ENCODE measurements at regions not wholly inside any gene's neighbourhood (a gene's known extent, or its start where the extent isn't known, plus 50 kb on each side); places are given as distances from the start of the nearest gene placed in this dataset.

- H3K27me3 ChIP-seq (ENCODE audit: insufficient read depth, low read length) = no peaks in the 10 kb centered on the region
- no peak for TF ChIP-seq CBX3 (IDR thresholded peaks at IDR 0.05; ENCODE audit: low read depth)
- no peak for TF ChIP-seq ELF1 (IDR thresholded peaks at IDR 0.05; ENCODE audit: borderline replicate concordance, low read depth)
- no peak for TF ChIP-seq FOSL1 (IDR thresholded peaks at IDR 0.05; ENCODE audit: low read depth)
- no peak for TF ChIP-seq EZH2 (IDR thresholded peaks at IDR 0.05)
- TF ChIP-seq YY1 (IDR thresholded peaks at IDR 0.05; ENCODE audit: extremely low read depth, insufficient replicate concordance, low read depth, low read length) = no peak
- TF ChIP-seq TCF7L2 (IDR thresholded peaks at IDR 0.05; ENCODE audit: borderline replicate concordance, extremely low read depth, insufficient read depth, insufficient read length) = no peak
- TF ChIP-seq SIN3A (IDR thresholded peaks at IDR 0.05; ENCODE audit: low read depth) = no peak
- no peak for TF ChIP-seq EZH2phosphoT487 (IDR thresholded peaks at IDR 0.05; ENCODE audit: borderline replicate concordance)
- POLR2A ChIA-PET = no interaction called here
Measured at GRCh38 chr6:114987281-114987680, 644.5 kb upstream of the HS3ST5 start.

GRCh38 chr6:114955363-114955762, 612.5 kb upstream of the HS3ST5 start:
- RAD21 ChIA-PET (ENCODE audit: low non-redundant PET in 1 of 2, low total read pairs in 2 of 2, uncharacterized antibody in 2 of 2, unreplicated experiment in 2 of 2) = no interaction called here
- DNase-seq (ENCODE audit: low read depth, low spot score) = no peak
- CTCF ChIA-PET = no interaction called here

More at GRCh38 chr6:114987281-114987680, 644.5 kb upstream of the HS3ST5 start:
- Histone ChIP-seq H3K4me3 (replicated peaks in 1 of 2; ENCODE audit: low read depth in 1 of 2, low read length in 2 of 2) (no peak overlapping the region), H2AFZ (ENCODE audit: low read depth, low read length, poor library complexity, severe bottlenecking) (no peak overlapping the region), H4K20me1 (ENCODE audit: insufficient read depth) (no peaks in the 10 kb centered on the region; the same call in 1 of the 2 replicates), H3K27ac (ENCODE audit: low read depth, low read length) (no peak overlapping the region), H3K36me3 (ENCODE audit: control insufficient read depth in 1 of 2, insufficient read depth in 2 of 2, low read length in 2 of 2) (no peaks in the 10 kb centered on the region), H3K9me3 (ENCODE audit: control insufficient read depth in 1 of 2, insufficient read depth in 1 of 2, low read depth in 1 of 2, low read length in 2 of 2) (no peaks in the 10 kb centered on the region; a peak in 1 of 4 replicates), H3K4me2 (ENCODE audit: low read length) (no peak overlapping the region), H3K9me2 (ENCODE audit: insufficient read depth) (no peaks in the 10 kb centered on the region), H3K4me1 (ENCODE audit: control insufficient read depth in 1 of 2, insufficient read depth in 2 of 2, low read length in 2 of 2) (no peaks in the 10 kb centered on the region), H3K9ac (ENCODE audit: low read length) (no peak overlapping the region), H3K79me2 (ENCODE audit: insufficient read depth, low read length) (no peaks in the 10 kb centered on the region)
- intact Hi-C loops (cut with micrococcal nuclease) = no loop called here
- CTCF ChIA-PET = no interaction called here
- RAD21 ChIA-PET (ENCODE audit: low non-redundant PET in 1 of 2, low total read pairs in 2 of 2, uncharacterized antibody in 2 of 2, unreplicated experiment in 2 of 2) = no interaction called here
- BruUV-seq (replicated peaks) = no TSS peak
- DNase-seq (ENCODE audit: low read depth, low spot score) (no peak), ATAC-seq (no peak)

More at GRCh38 chr6:114955363-114955762, 612.5 kb upstream of the HS3ST5 start:
- no peak for ATAC-seq
- intact Hi-C loops (cut with micrococcal nuclease) = no loop called here
- POLR2A ChIA-PET = no interaction called here
- Histone ChIP-seq H2AFZ (ENCODE audit: low read depth, low read length, poor library complexity, severe bottlenecking) (no peak overlapping the region), H3K4me1 (ENCODE audit: control insufficient read depth in 1 of 2, insufficient read depth in 2 of 2, low read length in 2 of 2) (no peaks in the 10 kb centered on the region), H3K79me2 (ENCODE audit: insufficient read depth, low read length) (no peaks in the 10 kb centered on the region), H3K27ac (ENCODE audit: low read depth, low read length) (no peak overlapping the region), H3K27me3 (ENCODE audit: insufficient read depth, low read length) (no peaks in the 10 kb centered on the region), H3K36me3 (ENCODE audit: control insufficient read depth in 1 of 2, insufficient read depth in 2 of 2, low read length in 2 of 2) (no peaks in the 10 kb centered on the region), H3K4me2 (ENCODE audit: low read length) (no peak overlapping the region), H3K9ac (ENCODE audit: low read length) (no peak overlapping the region), H3K4me3 (replicated peaks in 1 of 2; ENCODE audit: low read depth in 1 of 2, low read length in 2 of 2) (no peak overlapping the region), H3K9me2 (ENCODE audit: insufficient read depth) (no peaks in the 10 kb centered on the region), H4K20me1 (ENCODE audit: insufficient read depth) (no peaks in the 10 kb centered on the region), H3K9me3 (ENCODE audit: control insufficient read depth in 1 of 2, insufficient read depth in 1 of 2, low read depth in 1 of 2, low read length in 2 of 2) (no peaks in the 10 kb centered on the region; a peak in 1 of 4 replicates)
- TF ChIP-seq RAD21 (IDR thresholded peaks at IDR 0.05; ENCODE audit: low read depth) (no peak), FOSL1 (IDR thresholded peaks at IDR 0.05; ENCODE audit: low read depth) (no peak), ELF1 (IDR thresholded peaks at IDR 0.05; ENCODE audit: borderline replicate concordance, low read depth) (no peak), TCF7L2 (IDR thresholded peaks at IDR 0.05; ENCODE audit: borderline replicate concordance, extremely low read depth, insufficient read depth, insufficient read length) (no peak), SIN3A (IDR thresholded peaks at IDR 0.05; ENCODE audit: low read depth) (no peak), ATF3 (IDR thresholded peaks at IDR 0.05) (no peak), CEBPB (IDR thresholded peaks at IDR 0.05; ENCODE audit: low read depth) (no peak)
- no TSS peak for BruUV-seq (replicated peaks)
